SK-N-SH treated with all-trans-retinoic acid at 6 μM for 48 hours (cell line): ENCODE measurements at regions not wholly inside any gene's neighbourhood (a gene's known extent, or its start where the extent isn't known, plus 50 kb on each side); places are given as distances from the start of the nearest gene placed in this dataset.

ENCODE experiments used
- ATAC-seq: fragments of 200-7000 bp; cut with Tn5 transposase; 3 replicates; pipeline ENCODE4 v1.9.1; 2020; ENCODE audit warnings: mild to moderate bottlenecking, moderate library complexity
- ARNTL ChIP-seq: fragments of 450-650 bp; formaldehyde crosslinking; IDR thresholded peaks from 2 replicates; pipeline ENCODE4 v1.5.0; 2020; ENCODE audit warnings: low read depth, mild to moderate bottlenecking, moderate library complexity, borderline replicate concordance
- BACH2 ChIP-seq: fragments of 250-450 bp; sonication (Bioruptor Pico); IDR thresholded peaks from 2 replicates; pipeline ENCODE4 v1.9.0; 2021; ENCODE audit warnings: mild to moderate bottlenecking, borderline replicate concordance
- CSDC2 ChIP-seq: fragments of 250-450 bp; sonication (Bioruptor Pico); IDR thresholded peaks from 2 replicates; pipeline ENCODE4 v1.5.0; 2020; ENCODE audit warnings: mild to moderate bottlenecking, moderate library complexity
- ESRRG ChIP-seq: fragments of 250-450 bp; sonication (Bioruptor Pico); IDR thresholded peaks from 2 replicates; pipeline ENCODE4 v1.6.1; 2021; ENCODE audit warnings: mild to moderate bottlenecking
- GLIS3 ChIP-seq: fragments of 250-450 bp; sonication (Bioruptor Pico); IDR thresholded peaks from 2 replicates; pipeline ENCODE4 v1.5.0; 2020; ENCODE audit warnings: mild to moderate bottlenecking, moderate library complexity
- ISL1 ChIP-seq: fragments of 250-450 bp; sonication (Bioruptor Pico); IDR thresholded peaks from 2 replicates; pipeline ENCODE4 v2.1.2; 2022; ENCODE audit warnings: mild to moderate bottlenecking, moderate library complexity
- OSR1 ChIP-seq: fragments of 250-450 bp; sonication (Bioruptor Pico); IDR thresholded peaks from 2 replicates; pipeline ENCODE4 v1.8.0; 2022; ENCODE audit warnings: moderate library complexity, mild to moderate bottlenecking, inconsistent platforms
- PATZ1 ChIP-seq: fragments of 250-450 bp; sonication (Bioruptor Pico); IDR thresholded peaks from 2 replicates; pipeline ENCODE4 v1.8.0; 2020; ENCODE audit warnings: mild to moderate bottlenecking, moderate library complexity, borderline replicate concordance
- PPARA ChIP-seq: fragments of 250-450 bp; sonication (Bioruptor Pico); IDR thresholded peaks from 2 replicates; pipeline ENCODE4 v1.5.0; 2020; ENCODE audit warnings: mild to moderate bottlenecking, borderline replicate concordance
- RARB ChIP-seq: fragments of 250-450 bp; sonication (Bioruptor Pico); IDR thresholded peaks from 2 replicates; pipeline ENCODE4 v1.8.0; 2021; ENCODE audit warnings: mild to moderate bottlenecking, moderate library complexity
- TCF4 ChIP-seq: fragments of 250-450 bp; sonication (Bioruptor Pico); IDR thresholded peaks from 2 replicates; pipeline ENCODE4 v1.8.0; 2021; ENCODE audit warnings: mild to moderate bottlenecking, moderate library complexity, borderline replicate concordance
- TOX ChIP-seq: fragments of 250-450 bp; sonication (Bioruptor Pico); IDR thresholded peaks from 2 replicates; pipeline ENCODE4 v1.8.0; 2021; ENCODE audit warnings: mild to moderate bottlenecking, moderate library complexity, borderline replicate concordance
- ZC3H10 ChIP-seq: fragments of 250-450 bp; sonication (Bioruptor Pico); IDR thresholded peaks from 2 replicates; pipeline ENCODE4 v1.5.1; 2021; ENCODE audit warnings: mild to moderate bottlenecking, moderate library complexity
- ZFP3 ChIP-seq: fragments of 250-450 bp; sonication (Bioruptor Pico); IDR thresholded peaks from 2 replicates; pipeline ENCODE4 v1.5.0; 2020; ENCODE audit warnings: mild to moderate bottlenecking, moderate library complexity
- ZFP30 ChIP-seq: fragments of 450-650 bp; formaldehyde crosslinking; IDR thresholded peaks from 2 replicates; pipeline ENCODE4 v1.5.0; 2022; ENCODE audit warnings: mild to moderate bottlenecking, moderate library complexity
- ZNF565 ChIP-seq: fragments of 450-650 bp; formaldehyde crosslinking; conservative IDR thresholded peaks from 2 replicates; pipeline ENCODE4 v1.5.0; 2020; ENCODE audit warnings: low read depth, mild to moderate bottlenecking, moderate library complexity
- ZNF70 ChIP-seq: fragments of 450-650 bp; formaldehyde crosslinking; IDR thresholded peaks from 2 replicates; pipeline ENCODE4 v1.5.0; 2020; ENCODE audit warnings: mild to moderate bottlenecking, moderate library complexity
- ZNF8 ChIP-seq: fragments of 450-650 bp; formaldehyde crosslinking; IDR thresholded peaks from 2 replicates; pipeline ENCODE4 v1.5.0; 2020; ENCODE audit warnings: mild to moderate bottlenecking, moderate library complexity
- TF ChIP-seq, protein P1 (sequence below): fragments of 250-450 bp; sonication (Bioruptor Pico); IDR thresholded peaks from 2 replicates; pipeline ENCODE4 v1.8.0; 2021; ENCODE audit warnings: low read depth, mild to moderate bottlenecking, moderate library complexity, borderline replicate concordance
- TF ChIP-seq, protein P2 (sequence below): fragments of 250-450 bp; sonication (Bioruptor Pico); IDR thresholded peaks from 2 replicates; pipeline ENCODE4 v1.5.1; 2020; ENCODE audit warnings: low read depth, mild to moderate bottlenecking, moderate library complexity
- TF ChIP-seq, protein P3 (sequence below): fragments of 250-450 bp; sonication (Bioruptor Pico); IDR thresholded peaks from 2 replicates; pipeline ENCODE4 v1.5.1; 2021; ENCODE audit warnings: mild to moderate bottlenecking, moderate library complexity
- TF ChIP-seq, protein P4 (sequence below): fragments of 250-450 bp; sonication (Bioruptor Pico); IDR thresholded peaks from 2 replicates; pipeline ENCODE4 v1.5.0; 2020; ENCODE audit warnings: mild to moderate bottlenecking, moderate library complexity

GRCh38 chr5:1952021-1952420 is 69.3 kb upstream of the IRX4 start:
- ATAC-seq, result no peak

DNA sequence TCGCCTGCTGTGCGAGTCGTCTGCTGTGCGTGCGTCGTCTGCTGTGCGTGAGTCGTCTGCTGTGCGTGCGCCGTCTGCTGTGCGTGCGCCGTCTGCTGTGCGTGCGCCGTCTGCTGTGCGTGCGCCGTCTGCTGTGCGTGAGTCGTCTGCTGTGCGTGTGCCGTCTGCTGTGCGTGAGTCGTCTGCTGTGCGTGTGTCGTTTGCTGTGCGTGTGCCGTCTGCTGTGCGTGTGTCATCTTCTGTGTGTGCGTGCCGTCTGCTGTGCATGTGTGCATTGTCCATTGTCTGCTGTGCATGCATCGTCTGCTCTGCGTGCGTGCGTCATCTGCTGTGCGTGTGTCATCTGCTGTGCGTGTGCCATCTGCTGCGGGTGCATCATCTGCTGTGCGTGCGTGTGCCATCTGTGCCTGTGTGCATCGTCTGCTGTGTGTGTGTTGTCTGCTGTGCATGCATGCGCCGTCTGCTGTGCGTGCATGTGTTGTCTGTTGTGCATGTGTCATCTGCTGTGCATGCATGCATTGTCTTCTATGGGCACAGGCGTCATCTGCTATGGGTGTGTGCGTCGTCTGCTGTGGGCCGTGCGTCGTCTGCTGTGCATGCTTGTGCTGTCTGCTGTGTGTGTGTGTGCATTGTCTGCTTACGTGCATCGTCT is 68.6 kb upstream of the IRX4 start:
- no peak for ATAC-seq
- TF ChIP-seq OSR1 (CRISPR knock-in tag) (no peak), ARNTL (no peak), PPARA (CRISPR knock-in tag) (no peak), TCF4 (no peak), ZNF8 (CRISPR knock-in tag) (no peak), RARB (CRISPR knock-in tag) (no peak), GLIS3 (CRISPR knock-in tag) (no peak), ISL1 (CRISPR knock-in tag) (no peak), ESRRG (CRISPR knock-in tag) (no peak), ZNF70 (CRISPR knock-in tag) (no peak), CSDC2 (no peak)
- TF ChIP-seq, protein P1, sequence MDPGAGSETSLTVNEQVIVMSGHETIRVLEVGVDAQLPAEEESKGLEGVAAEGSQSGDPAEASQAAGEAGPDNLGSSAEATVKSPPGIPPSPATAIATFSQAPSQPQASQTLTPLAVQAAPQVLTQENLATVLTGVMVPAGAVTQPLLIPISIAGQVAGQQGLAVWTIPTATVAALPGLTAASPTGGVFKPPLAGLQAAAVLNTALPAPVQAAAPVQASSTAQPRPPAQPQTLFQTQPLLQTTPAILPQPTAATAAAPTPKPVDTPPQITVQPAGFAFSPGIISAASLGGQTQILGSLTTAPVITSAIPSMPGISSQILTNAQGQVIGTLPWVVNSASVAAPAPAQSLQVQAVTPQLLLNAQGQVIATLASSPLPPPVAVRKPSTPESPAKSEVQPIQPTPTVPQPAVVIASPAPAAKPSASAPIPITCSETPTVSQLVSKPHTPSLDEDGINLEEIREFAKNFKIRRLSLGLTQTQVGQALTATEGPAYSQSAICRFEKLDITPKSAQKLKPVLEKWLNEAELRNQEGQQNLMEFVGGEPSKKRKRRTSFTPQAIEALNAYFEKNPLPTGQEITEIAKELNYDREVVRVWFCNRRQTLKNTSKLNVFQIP (CRISPR knock-in tag), result no peak
- TF ChIP-seq, protein P2, sequence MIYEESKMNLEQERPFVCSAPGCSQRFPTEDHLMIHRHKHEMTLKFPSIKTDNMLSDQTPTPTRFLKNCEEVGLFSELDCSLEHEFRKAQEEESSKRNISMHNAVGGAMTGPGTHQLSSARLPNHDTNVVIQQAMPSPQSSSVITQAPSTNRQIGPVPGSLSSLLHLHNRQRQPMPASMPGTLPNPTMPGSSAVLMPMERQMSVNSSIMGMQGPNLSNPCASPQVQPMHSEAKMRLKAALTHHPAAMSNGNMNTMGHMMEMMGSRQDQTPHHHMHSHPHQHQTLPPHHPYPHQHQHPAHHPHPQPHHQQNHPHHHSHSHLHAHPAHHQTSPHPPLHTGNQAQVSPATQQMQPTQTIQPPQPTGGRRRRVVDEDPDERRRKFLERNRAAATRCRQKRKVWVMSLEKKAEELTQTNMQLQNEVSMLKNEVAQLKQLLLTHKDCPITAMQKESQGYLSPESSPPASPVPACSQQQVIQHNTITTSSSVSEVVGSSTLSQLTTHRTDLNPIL (CRISPR knock-in tag), result no peak
- TF ChIP-seq, protein P3, sequence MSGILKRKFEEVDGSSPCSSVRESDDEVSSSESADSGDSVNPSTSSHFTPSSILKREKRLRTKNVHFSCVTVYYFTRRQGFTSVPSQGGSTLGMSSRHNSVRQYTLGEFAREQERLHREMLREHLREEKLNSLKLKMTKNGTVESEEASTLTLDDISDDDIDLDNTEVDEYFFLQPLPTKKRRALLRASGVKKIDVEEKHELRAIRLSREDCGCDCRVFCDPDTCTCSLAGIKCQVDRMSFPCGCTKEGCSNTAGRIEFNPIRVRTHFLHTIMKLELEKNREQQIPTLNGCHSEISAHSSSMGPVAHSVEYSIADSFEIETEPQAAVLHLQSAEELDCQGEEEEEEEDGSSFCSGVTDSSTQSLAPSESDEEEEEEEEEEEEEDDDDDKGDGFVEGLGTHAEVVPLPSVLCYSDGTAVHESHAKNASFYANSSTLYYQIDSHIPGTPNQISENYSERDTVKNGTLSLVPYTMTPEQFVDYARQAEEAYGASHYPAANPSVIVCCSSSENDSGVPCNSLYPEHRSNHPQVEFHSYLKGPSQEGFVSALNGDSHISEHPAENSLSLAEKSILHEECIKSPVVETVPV (CRISPR knock-in tag), result no peak
- TF ChIP-seq, all 23 proteins: peak for 0

More at GRCh38 chr5:1952021-1952420, 69.3 kb upstream of the IRX4 start:
- no peak for TF ChIP-seq TOX (CRISPR knock-in tag)
- no peak for TF ChIP-seq PPARA (CRISPR knock-in tag)
- TF ChIP-seq, protein P3 (CRISPR knock-in tag), result no peak
- no peak for TF ChIP-seq BACH2 (CRISPR knock-in tag)
- TF ChIP-seq ZFP30 (CRISPR knock-in tag), result no peak
- TF ChIP-seq PATZ1 (CRISPR knock-in tag), result no peak
- no peak for TF ChIP-seq ZFP3 (CRISPR knock-in tag)
- TF ChIP-seq, protein P1 (CRISPR knock-in tag), result no peak
- no peak for TF ChIP-seq GLIS3 (CRISPR knock-in tag)
- TF ChIP-seq, protein P4, sequence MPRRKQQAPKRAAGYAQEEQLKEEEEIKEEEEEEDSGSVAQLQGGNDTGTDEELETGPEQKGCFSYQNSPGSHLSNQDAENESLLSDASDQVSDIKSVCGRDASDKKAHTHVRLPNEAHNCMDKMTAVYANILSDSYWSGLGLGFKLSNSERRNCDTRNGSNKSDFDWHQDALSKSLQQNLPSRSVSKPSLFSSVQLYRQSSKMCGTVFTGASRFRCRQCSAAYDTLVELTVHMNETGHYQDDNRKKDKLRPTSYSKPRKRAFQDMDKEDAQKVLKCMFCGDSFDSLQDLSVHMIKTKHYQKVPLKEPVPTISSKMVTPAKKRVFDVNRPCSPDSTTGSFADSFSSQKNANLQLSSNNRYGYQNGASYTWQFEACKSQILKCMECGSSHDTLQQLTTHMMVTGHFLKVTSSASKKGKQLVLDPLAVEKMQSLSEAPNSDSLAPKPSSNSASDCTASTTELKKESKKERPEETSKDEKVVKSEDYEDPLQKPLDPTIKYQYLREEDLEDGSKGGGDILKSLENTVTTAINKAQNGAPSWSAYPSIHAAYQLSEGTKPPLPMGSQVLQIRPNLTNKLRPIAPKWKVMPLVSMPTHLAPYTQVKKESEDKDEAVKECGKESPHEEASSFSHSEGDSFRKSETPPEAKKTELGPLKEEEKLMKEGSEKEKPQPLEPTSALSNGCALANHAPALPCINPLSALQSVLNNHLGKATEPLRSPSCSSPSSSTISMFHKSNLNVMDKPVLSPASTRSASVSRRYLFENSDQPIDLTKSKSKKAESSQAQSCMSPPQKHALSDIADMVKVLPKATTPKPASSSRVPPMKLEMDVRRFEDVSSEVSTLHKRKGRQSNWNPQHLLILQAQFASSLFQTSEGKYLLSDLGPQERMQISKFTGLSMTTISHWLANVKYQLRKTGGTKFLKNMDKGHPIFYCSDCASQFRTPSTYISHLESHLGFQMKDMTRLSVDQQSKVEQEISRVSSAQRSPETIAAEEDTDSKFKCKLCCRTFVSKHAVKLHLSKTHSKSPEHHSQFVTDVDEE (CRISPR knock-in tag), result no peak
- TF ChIP-seq RARB (CRISPR knock-in tag), result no peak
- TF ChIP-seq CSDC2, result no peak
- TF ChIP-seq ZC3H10 (CRISPR knock-in tag), result no peak
- TF ChIP-seq ZNF565, result no peak
